ENCODE measurements at regions not wholly inside any gene's neighbourhood (a gene's known extent, or its start where the extent isn't known, plus 50 kb on each side); places are given as distances from the start of the nearest gene placed in this dataset.

GRCh38 chr10:125325326-125325725 is 165.0 kb upstream of the CTBP2 start:
- TF ChIP-seq, protein P1, sequence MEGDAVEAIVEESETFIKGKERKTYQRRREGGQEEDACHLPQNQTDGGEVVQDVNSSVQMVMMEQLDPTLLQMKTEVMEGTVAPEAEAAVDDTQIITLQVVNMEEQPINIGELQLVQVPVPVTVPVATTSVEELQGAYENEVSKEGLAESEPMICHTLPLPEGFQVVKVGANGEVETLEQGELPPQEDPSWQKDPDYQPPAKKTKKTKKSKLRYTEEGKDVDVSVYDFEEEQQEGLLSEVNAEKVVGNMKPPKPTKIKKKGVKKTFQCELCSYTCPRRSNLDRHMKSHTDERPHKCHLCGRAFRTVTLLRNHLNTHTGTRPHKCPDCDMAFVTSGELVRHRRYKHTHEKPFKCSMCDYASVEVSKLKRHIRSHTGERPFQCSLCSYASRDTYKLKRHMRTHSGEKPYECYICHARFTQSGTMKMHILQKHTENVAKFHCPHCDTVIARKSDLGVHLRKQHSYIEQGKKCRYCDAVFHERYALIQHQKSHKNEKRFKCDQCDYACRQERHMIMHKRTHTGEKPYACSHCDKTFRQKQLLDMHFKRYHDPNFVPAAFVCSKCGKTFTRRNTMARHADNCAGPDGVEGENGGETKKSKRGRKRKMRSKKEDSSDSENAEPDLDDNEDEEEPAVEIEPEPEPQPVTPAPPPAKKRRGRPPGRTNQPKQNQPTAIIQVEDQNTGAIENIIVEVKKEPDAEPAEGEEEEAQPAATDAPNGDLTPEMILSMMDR (optimal IDR thresholded peaks at IDR 0.05 in 1 of 3, IDR thresholded peaks at IDR 0.05 in 1 of 3, conservative IDR thresholded peaks at IDR 0.05 in 1 of 3; ENCODE audit: extremely low read depth in 1 of 3, insufficient read depth in 2 of 3, low read length in 3 of 3): no peak
- TF ChIP-seq EZH2 (IDR thresholded peaks at IDR 0.05; ENCODE audit: low read length): no peak

Data from keratinocyte (primary cell).